ENCODE measurements at regions not wholly inside any gene's neighbourhood (a gene's known extent, or its start where the extent isn't known, plus 50 kb on each side); places are given as distances from the start of the nearest gene placed in this dataset.
"Not testable (repeated sequence)": the region's sequence is repeated elsewhere in the genome, so short reads cannot be mapped to it uniquely, and the experiment has no call there.

DNA sequence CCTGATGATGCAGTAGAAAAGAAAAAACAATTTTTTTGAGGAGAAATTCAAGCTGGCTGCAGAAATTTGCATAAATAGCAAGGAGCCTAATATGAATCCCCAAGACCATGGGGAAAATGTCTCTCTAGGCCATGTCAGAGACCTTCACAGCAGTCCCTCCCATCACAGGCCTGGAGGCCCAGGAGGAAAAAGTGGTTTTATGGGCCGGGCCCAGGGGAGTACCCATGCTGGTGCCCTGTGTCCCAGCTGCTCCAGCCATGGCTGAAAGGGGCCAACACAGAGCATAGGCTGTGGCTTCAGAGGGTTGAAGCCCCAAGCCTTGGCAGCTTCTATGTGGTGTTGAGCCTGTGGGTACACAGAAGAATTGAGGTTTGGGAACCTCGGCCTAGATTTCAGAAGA is 126.8 kb upstream of the KLF14 start:
- not testable (repeated sequence) for H3K4me3 Mint-ChIP-seq; H3K27ac Mint-ChIP-seq; DNase-seq (ENCODE audit: low spot score in 2 of 2); H3K4me1 Mint-ChIP-seq; ATAC-seq (ENCODE audit: low read depth); H3K27me3 Mint-ChIP-seq
- peaks cover 26% of the 10 kb centered on the region for H3K9me3 Mint-ChIP-seq
- H3K36me3 Mint-ChIP-seq: peaks cover 81% of the 10 kb centered on the region

DNA sequence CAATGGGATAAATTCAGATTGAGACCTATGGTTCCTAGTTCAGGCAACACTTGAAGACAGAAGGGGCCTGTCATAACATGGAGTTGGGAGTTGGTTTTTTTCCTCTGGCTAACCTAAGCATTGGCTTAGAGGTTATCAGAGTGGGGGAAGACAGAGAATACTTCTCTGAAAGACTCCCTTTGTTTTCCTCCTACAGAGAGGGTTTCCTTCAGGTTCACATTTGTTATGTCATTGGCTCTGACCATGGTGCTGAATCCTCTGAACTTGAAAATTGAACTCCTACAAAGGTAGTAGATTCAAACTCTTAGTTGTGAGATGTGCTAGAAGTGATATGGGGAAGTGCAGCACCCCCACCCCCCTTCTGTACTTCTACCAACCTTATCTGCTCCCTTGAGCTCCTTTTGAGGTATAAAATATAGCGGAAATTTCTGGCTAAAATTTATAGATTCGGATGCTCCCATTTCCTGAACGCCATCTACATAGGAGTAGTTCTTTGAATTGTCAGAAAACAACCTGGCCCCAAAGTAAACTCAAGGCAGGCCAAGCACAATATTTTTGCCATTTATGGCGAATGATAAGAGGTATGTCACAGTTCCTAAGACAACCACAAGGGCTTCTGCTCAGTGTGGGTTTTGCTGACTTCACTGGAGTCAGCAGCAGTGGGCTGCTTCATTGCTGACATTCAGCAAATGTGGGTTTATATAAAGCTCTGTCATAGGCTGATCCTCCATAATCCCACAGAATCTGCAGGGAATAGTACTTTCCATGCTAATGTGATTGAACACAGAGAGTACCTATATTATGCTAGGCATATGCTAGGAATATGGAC is 131.6 kb upstream of the KLF14 start:
- DNase-seq (ENCODE audit: low spot score in 2 of 2) (no peak), ATAC-seq (ENCODE audit: low read depth) (peak; percentile 35)
- Mint-ChIP-seq H3K27ac (no peak overlapping the region), H3K4me3 (no peak overlapping the region), H3K9me3 (peaks cover 4% of the 10 kb centered on the region), H3K36me3 (peaks cover 56% of the 10 kb centered on the region), H3K27me3 (no peaks in the 10 kb centered on the region), H3K4me1 (peaks cover 4% of the 10 kb centered on the region)

DNA sequence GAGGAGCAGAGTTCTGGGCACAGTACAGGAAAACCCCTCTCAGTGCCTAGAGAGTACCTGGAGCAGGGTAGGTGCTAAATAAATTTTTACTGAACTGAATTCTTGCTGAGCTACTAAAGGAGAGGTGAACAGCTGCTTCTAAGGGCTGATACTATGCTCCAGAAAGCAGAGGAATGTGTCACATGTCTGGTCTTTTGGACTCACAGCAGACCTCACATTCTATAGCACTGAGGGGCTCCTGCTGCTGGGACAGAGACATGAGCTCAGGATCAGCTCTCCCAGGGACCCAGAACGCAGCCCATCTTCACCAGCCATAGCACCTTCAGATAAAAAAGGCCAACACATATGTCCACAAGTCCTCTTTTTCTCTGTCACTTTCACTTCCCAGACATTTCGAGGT is 133.0 kb upstream of the KLF14 start:
- H3K27ac Mint-ChIP-seq: peak overlapping the region; percentile 64
- peaks cover 45% of the 10 kb centered on the region for H3K36me3 Mint-ChIP-seq
- DNase-seq (ENCODE audit: low spot score in 2 of 2): no peak
- peaks cover 4% of the 10 kb centered on the region for H3K4me1 Mint-ChIP-seq
- no peak overlapping the region for H3K4me3 Mint-ChIP-seq
- no peak for ATAC-seq (ENCODE audit: low read depth)
- no peaks in the 10 kb centered on the region for H3K27me3 Mint-ChIP-seq
- H3K9me3 Mint-ChIP-seq: peaks cover 4% of the 10 kb centered on the region

DNA sequence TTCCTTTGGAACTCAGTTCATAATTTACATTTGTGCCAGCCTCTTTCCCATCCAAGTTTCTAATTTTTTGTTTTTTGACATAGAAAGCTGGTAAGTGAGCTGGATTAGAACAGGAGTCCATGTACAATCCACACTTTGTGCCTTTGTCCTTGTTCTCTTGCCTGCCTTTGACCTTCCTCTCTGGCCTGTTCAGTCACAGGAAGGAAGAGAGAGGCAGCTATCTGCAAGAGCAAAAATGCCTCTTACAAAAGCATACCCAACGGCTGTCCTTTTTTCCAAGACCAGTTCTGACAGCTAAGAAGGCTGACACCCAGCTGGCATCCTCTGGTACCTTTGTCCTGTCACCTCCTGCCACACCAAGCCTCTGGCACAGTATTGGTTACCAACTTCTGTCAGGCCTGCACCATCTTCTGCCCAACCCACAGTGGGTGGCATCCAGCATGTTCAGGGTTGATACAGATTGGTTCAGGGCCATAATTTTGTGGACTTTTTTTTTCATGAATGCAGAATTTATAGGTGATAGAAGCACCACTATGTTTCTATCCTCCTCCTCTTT is 133.7 kb upstream of the KLF14 start:
- Mint-ChIP-seq H3K4me3 (no peak overlapping the region), H3K27me3 (no peaks in the 10 kb centered on the region), H3K36me3 (peaks cover 44% of the 10 kb centered on the region), H3K4me1 (peaks cover 7% of the 10 kb centered on the region), H3K9me3 (peaks cover 4% of the 10 kb centered on the region), H3K27ac (peak overlapping the region; percentile 12)
- DNase-seq (ENCODE audit: low spot score in 2 of 2): no peak
- no peak for ATAC-seq (ENCODE audit: low read depth)

DNA sequence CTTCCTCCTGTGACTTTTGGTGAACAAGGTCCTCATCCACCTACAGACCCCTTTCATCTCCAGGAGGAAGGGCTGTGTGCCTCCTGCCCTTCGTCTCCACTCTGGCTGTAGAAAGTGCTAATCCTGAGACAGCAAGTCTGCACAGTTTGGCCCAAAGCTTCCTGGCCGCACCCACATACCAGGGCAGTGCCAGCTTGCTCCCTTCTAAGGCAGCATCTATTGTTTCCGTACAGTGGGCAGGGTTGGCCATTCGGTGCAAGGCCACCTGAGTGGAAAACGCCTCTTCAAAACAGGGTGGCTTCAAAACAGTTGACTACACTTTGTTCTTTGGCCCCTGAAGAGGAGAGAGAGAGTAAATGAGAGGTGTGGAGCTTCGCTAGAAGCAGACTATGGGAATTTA is 134.1 kb upstream of the KLF14 start:
- Mint-ChIP-seq H3K36me3 (peaks cover 39% of the 10 kb centered on the region), H3K9me3 (peaks cover 4% of the 10 kb centered on the region), H3K27ac (peak overlapping the region; percentile 12), H3K4me1 (peaks cover 7% of the 10 kb centered on the region), H3K4me3 (no peak overlapping the region), H3K27me3 (no peaks in the 10 kb centered on the region)
- no peak for DNase-seq (ENCODE audit: low spot score in 2 of 2)
- ATAC-seq (ENCODE audit: low read depth): no peak

DNA sequence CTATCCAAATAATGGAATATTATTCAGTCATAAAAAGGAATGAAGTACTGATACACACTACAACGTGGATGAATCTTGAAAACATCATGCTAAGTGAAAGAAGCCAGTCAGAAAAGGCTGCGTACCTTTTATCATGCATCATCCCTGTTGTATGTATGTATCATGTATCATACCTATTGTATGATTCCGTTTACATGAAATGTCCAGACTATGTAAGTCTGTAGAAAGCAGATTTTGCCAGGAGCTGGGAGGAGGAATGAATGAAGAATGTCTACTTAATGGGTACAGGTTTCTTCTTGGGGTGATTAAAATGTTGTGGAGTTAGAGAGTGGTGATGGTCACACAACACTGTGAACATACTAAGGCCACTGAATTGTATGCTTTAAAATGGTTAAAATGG is 135.9 kb upstream of the KLF14 start:
- Mint-ChIP-seq H3K36me3 (peaks cover 33% of the 10 kb centered on the region), H3K27me3 (no peaks in the 10 kb centered on the region), H3K4me3 (no peak overlapping the region), H3K27ac (no peak overlapping the region), H3K9me3 (peaks cover 2% of the 10 kb centered on the region), H3K4me1 (peaks cover 15% of the 10 kb centered on the region)
- ATAC-seq (ENCODE audit: low read depth): no peak
- DNase-seq (ENCODE audit: low spot score in 2 of 2): no peak

DNA sequence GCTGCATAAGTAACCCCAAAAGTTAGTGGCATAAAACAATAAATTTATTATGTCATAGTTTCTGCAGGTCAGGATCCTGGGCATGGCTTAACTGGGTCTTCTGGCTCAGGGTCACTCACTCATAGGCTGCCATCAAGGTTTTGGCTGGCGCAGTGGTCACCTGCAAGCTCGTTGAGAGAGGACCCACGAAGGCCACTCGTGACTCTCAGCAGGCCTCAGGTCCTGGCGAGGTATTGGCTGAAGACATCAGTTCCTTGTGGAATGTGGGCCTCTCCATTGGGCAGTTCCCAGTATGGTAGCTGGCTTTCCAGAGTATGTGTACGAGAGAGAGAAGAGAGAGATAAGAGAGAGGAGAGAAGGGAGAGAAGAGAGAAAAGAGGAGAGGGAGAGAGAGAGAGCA is 138.3 kb upstream of the KLF14 start:
- H3K4me3 Mint-ChIP-seq: no peak overlapping the region
- H3K27ac Mint-ChIP-seq: peak overlapping the region; percentile 37
- peaks cover 16% of the 10 kb centered on the region for H3K4me1 Mint-ChIP-seq
- no peaks in the 10 kb centered on the region for H3K27me3 Mint-ChIP-seq
- DNase-seq (ENCODE audit: low spot score in 2 of 2): no peak
- no peak for ATAC-seq (ENCODE audit: low read depth)
- H3K9me3 Mint-ChIP-seq: peaks cover 2% of the 10 kb centered on the region
- H3K36me3 Mint-ChIP-seq: peaks cover 31% of the 10 kb centered on the region

DNA sequence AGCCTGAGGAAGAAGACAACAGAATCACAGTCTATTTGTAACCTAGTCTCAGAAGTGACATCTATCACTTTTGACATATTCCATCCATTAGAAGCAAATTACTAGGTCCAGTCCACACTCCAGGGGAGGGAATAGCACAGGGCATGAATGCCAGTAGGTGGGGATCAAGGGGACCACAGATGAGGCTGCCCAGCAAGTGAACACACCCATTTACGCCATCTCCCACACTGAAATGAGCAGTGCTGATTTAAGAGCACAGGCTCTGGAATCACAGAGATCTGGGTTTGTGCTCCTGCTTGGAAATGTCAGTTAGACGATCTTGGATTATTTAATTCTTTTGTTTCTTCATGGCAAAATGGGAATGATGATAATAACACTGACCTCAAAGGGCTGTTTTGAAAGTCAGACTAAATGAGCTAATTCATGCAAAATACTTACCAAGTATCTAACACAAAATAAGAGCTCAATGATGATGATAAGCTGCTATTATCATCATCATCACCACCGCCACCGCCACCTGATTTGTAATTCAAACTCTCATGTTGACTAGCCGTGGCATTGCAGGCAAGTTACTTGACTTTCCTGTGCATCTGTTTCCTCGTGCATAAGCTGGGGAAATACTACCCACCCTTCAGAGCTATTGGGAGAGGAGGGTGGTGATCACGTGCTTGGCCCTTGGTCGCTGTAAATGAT is 138.9 kb upstream of the KLF14 start:
- peaks cover 2% of the 10 kb centered on the region for H3K9me3 Mint-ChIP-seq
- peak overlapping the region; percentile 54 for H3K27ac Mint-ChIP-seq
- no peak for ATAC-seq (ENCODE audit: low read depth)
- peaks cover 16% of the 10 kb centered on the region for H3K4me1 Mint-ChIP-seq
- H3K36me3 Mint-ChIP-seq: peaks cover 31% of the 10 kb centered on the region
- no peak for DNase-seq (ENCODE audit: low spot score in 2 of 2)
- H3K27me3 Mint-ChIP-seq: no peaks in the 10 kb centered on the region
- H3K4me3 Mint-ChIP-seq: no peak overlapping the region

DNA sequence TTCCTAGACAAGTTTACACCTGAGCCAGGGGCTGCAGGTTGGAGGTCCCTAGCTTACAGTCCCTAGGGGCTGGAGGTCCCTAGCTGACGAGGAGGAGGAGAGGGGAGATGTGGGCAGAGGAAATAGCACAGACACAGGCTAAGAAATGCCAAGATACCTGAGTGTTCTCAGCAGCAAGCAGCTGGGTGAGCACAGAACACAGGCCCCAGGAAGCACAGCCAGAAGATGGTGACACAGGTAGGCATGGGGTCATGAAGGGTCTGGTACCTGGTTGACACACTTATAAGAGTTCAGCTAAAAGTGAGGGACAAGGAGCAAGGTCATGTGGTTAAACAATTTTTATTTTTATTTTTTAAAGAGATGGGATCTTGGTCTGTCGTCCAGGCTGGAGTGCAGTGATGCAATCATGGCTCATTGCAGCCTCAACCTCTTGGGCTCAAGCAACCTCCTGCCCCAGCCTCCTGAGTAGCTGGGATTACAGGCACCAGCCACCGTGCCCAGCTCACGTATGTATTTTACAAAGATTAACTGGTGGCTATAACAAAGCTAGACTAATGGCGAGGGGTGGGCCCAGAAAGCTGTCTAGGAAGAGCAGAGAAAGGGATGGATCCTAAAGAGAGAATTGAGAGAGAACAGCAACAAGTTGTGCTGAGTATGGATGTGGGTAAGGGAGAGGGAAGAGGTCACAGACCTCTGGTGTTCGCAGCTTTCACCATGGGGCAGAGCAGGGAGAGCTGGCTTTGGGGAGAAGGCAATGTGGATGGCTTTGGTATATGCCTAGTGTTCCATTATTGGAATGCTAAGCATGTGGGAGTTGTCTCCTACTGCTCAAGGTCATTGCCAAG is 140.3 kb upstream of the KLF14 start:
- no peak overlapping the region for H3K4me3 Mint-ChIP-seq
- peaks cover 31% of the 10 kb centered on the region for H3K36me3 Mint-ChIP-seq
- DNase-seq (ENCODE audit: low spot score in 2 of 2): no peak
- no peaks in the 10 kb centered on the region for H3K27me3 Mint-ChIP-seq
- peaks cover 16% of the 10 kb centered on the region for H3K4me1 Mint-ChIP-seq
- H3K27ac Mint-ChIP-seq: peak overlapping the region; percentile 70
- no peak for ATAC-seq (ENCODE audit: low read depth)
- H3K9me3 Mint-ChIP-seq: peaks cover 2% of the 10 kb centered on the region

DNA sequence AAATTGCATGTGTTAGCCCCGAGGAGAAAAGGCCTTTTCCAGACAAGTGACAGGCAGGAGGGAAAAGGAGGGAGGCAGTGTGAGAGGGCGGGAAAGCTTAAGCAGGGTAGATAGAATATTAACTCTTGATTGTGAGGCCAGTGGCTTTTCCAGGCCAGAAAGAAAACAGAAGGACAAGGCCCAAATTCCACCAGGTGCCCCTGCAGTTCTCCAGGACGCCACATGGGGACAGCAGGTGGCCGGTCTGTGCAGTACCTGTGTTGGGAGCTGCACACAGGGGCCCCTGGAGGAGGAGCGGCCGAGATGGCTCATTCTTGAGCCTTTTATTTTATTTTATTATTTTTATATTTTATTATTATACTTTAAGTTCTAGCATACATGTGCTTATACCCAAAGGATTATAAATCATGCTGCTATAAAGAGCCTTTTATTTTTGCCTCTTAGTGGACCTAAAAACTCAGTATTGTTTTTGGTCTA is 141.3 kb upstream of the KLF14 start:
- DNase-seq (ENCODE audit: low spot score in 2 of 2): peak in 1 of 2 donors; percentile 44
- no peaks in the 10 kb centered on the region for H3K27me3 Mint-ChIP-seq
- no peaks in the 10 kb centered on the region for H3K9me3 Mint-ChIP-seq
- no peak overlapping the region for H3K4me3 Mint-ChIP-seq
- H3K4me1 Mint-ChIP-seq: peaks cover 16% of the 10 kb centered on the region
- peak; percentile 78 for ATAC-seq (ENCODE audit: low read depth)
- peak overlapping the region; percentile 70 for H3K27ac Mint-ChIP-seq
- H3K36me3 Mint-ChIP-seq: peaks cover 27% of the 10 kb centered on the region

DNA sequence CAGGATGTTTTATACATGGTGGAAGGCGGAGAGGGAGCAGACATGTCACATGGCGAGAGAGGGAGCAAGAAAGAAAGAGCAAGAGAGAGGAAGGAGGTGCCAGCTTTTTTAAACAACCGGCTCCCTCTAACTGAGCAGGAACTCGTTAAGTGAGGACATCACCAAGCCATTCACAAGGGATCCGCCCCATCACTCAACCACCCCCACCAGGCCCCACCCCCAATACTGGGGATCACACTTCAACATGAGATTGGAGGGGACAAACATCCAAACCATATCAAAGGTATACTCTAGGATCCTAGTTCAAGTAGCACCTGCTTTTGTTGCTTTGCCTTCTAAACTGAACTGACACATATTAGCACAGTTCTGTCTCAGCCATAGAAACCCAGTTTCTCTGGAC is 141.9 kb upstream of the KLF14 start:
- ATAC-seq (ENCODE audit: low read depth): no peak
- Mint-ChIP-seq H3K36me3 (peaks cover 26% of the 10 kb centered on the region), H3K27me3 (no peaks in the 10 kb centered on the region), H3K4me1 (peaks cover 16% of the 10 kb centered on the region), H3K4me3 (no peak overlapping the region), H3K9me3 (no peaks in the 10 kb centered on the region), H3K27ac (no peak overlapping the region)
- DNase-seq (ENCODE audit: low spot score in 2 of 2): no peak

DNA sequence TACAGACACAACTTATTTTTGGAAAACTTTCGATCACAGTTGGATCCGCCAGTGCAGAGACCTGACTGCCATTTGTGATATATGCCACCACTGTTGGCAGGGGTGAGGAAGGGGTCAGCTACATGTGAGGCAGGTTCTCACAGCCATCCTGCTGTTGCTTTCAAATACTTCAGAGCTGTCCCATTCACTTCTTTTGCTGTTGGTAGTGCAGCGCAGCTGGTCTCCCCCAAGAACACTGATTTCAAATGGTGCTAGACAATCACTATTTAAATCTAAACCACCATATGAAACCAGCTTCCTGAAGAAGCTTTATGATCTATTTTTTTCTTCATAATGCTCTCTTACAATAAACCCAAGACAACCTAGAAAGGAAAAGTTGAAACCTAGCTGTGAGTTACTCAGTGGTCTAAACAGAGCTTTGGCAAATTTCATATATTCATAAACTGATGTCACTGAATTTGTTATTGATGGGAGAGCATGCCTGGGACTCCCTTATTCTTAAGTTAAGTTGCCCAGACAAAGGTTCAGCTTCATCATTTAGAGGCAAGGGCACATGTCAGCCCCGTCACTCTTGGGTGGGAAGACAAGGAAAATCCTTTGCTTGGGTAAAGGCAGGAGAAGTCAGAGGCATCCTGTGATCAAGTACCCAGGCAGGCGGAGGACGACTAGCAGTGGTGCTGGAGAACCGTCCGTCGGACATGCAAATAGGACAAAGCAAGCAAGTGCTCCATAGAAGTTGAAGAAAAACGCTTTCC is 143.4 kb upstream of the KLF14 start:
- Mint-ChIP-seq H3K4me1 (peaks cover 15% of the 10 kb centered on the region), H3K27me3 (no peaks in the 10 kb centered on the region), H3K36me3 (peaks cover 26% of the 10 kb centered on the region), H3K4me3 (no peak overlapping the region), H3K9me3 (no peaks in the 10 kb centered on the region), H3K27ac (peak overlapping the region; percentile 58)
- DNase-seq (ENCODE audit: low spot score in 2 of 2): no peak
- no peak for ATAC-seq (ENCODE audit: low read depth)

DNA sequence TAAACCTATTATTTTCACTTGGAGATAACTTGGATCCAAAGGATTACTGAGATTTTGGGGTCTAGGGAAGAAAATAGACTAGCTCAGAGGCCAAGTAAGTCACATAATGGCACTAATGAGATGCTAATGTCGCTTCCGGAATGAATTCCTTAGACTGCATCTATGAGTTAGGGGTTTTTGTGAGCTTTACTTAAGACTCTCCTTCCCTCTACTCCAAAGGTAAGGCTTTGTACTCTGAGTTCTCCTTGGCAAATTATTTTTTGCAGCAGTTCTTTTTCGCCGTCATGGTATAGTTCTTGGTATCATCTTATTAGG is 143.9 kb upstream of the KLF14 start:
- DNase-seq (ENCODE audit: low spot score in 2 of 2) (no peak), ATAC-seq (ENCODE audit: low read depth) (no peak)
- Mint-ChIP-seq H3K9me3 (no peaks in the 10 kb centered on the region), H3K36me3 (peaks cover 23% of the 10 kb centered on the region), H3K27ac (peak overlapping the region; percentile 58), H3K4me3 (no peak overlapping the region), H3K4me1 (peaks cover 13% of the 10 kb centered on the region), H3K27me3 (no peaks in the 10 kb centered on the region)

All from memory B cell (primary cell).